Trophoblast cell (in vitro differentiated cells and primary cell): ENCODE measurements at regions not wholly inside any gene's neighbourhood (a gene's known extent, or its start where the extent isn't known, plus 50 kb on each side); places are given as distances from the start of the nearest gene placed in this dataset.

ENCODE experiments used
- DNase-seq, 2 donors: peaks; one replicate each; pipeline ENCODE4 v3.0.0-alpha.2; 2016
- H2AFZ ChIP-seq: 2 replicates; pipeline ENCODE4 v1.6.1; 2013; ENCODE audit warnings: low read length, moderate library complexity, mild to moderate bottlenecking; ENCODE audit not compliant: insufficient read depth, poor library complexity
- H2AK5ac ChIP-seq: 2 replicates; pipeline ENCODE4 v1.6.1; 2013; ENCODE audit warnings: mild to moderate bottlenecking, low read length
- H2BK120ac ChIP-seq: 2 replicates; pipeline ENCODE4 v1.6.1; 2013; ENCODE audit warnings: low read length, mild to moderate bottlenecking, moderate library complexity; ENCODE audit not compliant: insufficient read depth, poor library complexity
- H2BK12ac ChIP-seq: 2 replicates; pipeline ENCODE4 v1.6.1; 2013; ENCODE audit warnings: mild to moderate bottlenecking, low read length, moderate library complexity
- H2BK5ac ChIP-seq: 2 replicates; pipeline ENCODE4 v1.6.1; 2013; ENCODE audit warnings: low read length, low read depth, moderate library complexity, mild to moderate bottlenecking; ENCODE audit not compliant: poor library complexity
- H3K14ac ChIP-seq: 2 replicates; pipeline ENCODE4 v1.6.1; 2013; ENCODE audit warnings: mild to moderate bottlenecking, low read length
- H3K18ac ChIP-seq: 2 replicates; pipeline ENCODE4 v1.6.1; 2013; ENCODE audit warnings: mild to moderate bottlenecking, low read length
- H3K23ac ChIP-seq: 2 replicates; pipeline ENCODE4 v1.6.1; 2013; ENCODE audit warnings: low read length
- H3K27ac ChIP-seq: 2 replicates; pipeline ENCODE4 v1.5.1; 2013; ENCODE audit warnings: low read depth, mild to moderate bottlenecking, inconsistent platforms, low read length, moderate library complexity
- H3K27me3 ChIP-seq: 2 replicates; pipeline ENCODE4 v1.6.1; 2013; ENCODE audit warnings: inconsistent platforms, mild to moderate bottlenecking, low read length, moderate library complexity; ENCODE audit not compliant: insufficient read depth
- H3K36me3 ChIP-seq, 2 experiments: 1 replicate in 1 of 2; 2 replicates in 1 of 2; pipeline ENCODE4 v1.6.1; 2013; ENCODE audit warnings: low read length in 2 of 2, mild to moderate bottlenecking in 2 of 2, moderate library complexity in 1 of 2; ENCODE audit not compliant: insufficient read depth in 2 of 2, control insufficient read depth in 1 of 2
- H3K4ac ChIP-seq: 2 replicates; pipeline ENCODE4 v1.6.1; 2013; ENCODE audit warnings: low read depth, mild to moderate bottlenecking, low read length, moderate library complexity
- H3K4me1 ChIP-seq, 2 experiments: 1 replicate in 1 of 2; 2 replicates in 1 of 2; pipeline ENCODE4 v1.6.1; 2013; ENCODE audit warnings: low read length in 2 of 2, mild to moderate bottlenecking in 2 of 2, moderate library complexity in 1 of 2; ENCODE audit not compliant: insufficient read depth in 2 of 2, control insufficient read depth in 1 of 2
- H3K4me2 ChIP-seq: 2 replicates; pipeline ENCODE4 v1.6.1; 2013; ENCODE audit warnings: inconsistent platforms, mild to moderate bottlenecking, low read length, moderate library complexity
- H3K4me3 ChIP-seq: 2 replicates; pipeline ENCODE4 v1.5.1; 2013; ENCODE audit warnings: mild to moderate bottlenecking, low read depth, low read length, inconsistent platforms
- H3K79me1 ChIP-seq: one replicate; pipeline ENCODE4 v1.6.1; 2013; ENCODE audit warnings: low read length
- H3K79me2 ChIP-seq: 2 replicates; pipeline ENCODE4 v1.6.1; 2013; ENCODE audit warnings: low read length, mild to moderate bottlenecking; ENCODE audit not compliant: control insufficient read depth, insufficient read depth, poor library complexity
- H3K9ac ChIP-seq: 2 replicates; pipeline ENCODE4 v1.6.1; 2013; ENCODE audit warnings: mild to moderate bottlenecking, low read length
- H3K9me3 ChIP-seq: 2 replicates; pipeline ENCODE4 v1.6.1; 2013; ENCODE audit warnings: low read depth, mild to moderate bottlenecking, control low read depth, inconsistent platforms, low read length; ENCODE audit not compliant: insufficient read depth
- H4K12ac ChIP-seq: 2 replicates; pipeline ENCODE4 v1.6.1; 2013; ENCODE audit warnings: low read depth, mild to moderate bottlenecking, low read length, moderate library complexity
- H4K8ac ChIP-seq: 2 replicates; pipeline ENCODE4 v1.6.1; 2013; ENCODE audit warnings: low read depth, mild to moderate bottlenecking, low read length, moderate library complexity
- H4K91ac ChIP-seq: one replicate; pipeline ENCODE4 v1.6.1; 2013; ENCODE audit warnings: low read depth, mild to moderate bottlenecking, low read length, moderate library complexity
- WGBS: extraction: QIAGEN DNeasy Blood & Tissue Kit; methylation state at CpG from one replicate; pipeline ENCODE4 v1.1.7; 2013; ENCODE audit warnings: missing lambda C conversion rate; ENCODE audit not compliant: insufficient read length, insufficient coverage; ENCODE audit errors: extremely low coverage; 5-methylcytosine and 5-hydroxymethylcytosine counted together

DNA sequence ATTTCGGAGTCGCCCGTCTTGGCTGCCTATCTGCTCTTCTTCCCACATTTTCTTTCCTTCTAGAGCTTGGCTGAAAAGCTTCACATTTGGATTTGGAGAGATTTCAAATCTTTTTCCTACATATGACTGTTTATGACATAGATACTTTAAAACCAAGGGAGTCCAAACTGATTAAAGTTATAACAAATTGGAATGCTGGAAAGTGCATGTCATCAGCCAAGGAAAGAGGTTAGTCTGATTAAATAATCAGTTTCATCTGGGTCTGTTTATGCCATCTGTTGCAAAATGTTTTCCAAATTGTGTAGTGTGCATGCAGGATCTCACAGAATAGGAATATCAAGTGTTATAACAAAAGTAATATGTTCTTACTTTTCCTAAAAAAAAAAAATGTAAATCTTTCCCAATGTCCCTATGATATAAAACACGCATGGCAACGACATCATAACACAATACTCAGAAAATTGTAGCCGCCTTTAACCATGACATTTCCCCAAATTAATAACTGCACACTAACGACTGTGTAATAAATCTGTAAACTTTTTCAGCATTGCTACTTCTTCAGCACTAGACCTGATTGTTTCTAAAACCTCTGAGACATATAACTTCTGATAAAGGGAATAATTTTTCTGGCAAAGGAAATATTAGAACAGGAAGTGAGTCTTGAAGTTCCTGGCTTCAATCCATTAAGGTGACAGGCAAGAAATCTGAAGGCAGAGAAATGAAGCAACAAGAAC, 230.2 kb upstream of the FOXQ1 start:
- H4K91ac ChIP-seq: no peak overlapping the region
- H3K79me1 ChIP-seq: no peaks in the 10 kb centered on the region

DNA sequence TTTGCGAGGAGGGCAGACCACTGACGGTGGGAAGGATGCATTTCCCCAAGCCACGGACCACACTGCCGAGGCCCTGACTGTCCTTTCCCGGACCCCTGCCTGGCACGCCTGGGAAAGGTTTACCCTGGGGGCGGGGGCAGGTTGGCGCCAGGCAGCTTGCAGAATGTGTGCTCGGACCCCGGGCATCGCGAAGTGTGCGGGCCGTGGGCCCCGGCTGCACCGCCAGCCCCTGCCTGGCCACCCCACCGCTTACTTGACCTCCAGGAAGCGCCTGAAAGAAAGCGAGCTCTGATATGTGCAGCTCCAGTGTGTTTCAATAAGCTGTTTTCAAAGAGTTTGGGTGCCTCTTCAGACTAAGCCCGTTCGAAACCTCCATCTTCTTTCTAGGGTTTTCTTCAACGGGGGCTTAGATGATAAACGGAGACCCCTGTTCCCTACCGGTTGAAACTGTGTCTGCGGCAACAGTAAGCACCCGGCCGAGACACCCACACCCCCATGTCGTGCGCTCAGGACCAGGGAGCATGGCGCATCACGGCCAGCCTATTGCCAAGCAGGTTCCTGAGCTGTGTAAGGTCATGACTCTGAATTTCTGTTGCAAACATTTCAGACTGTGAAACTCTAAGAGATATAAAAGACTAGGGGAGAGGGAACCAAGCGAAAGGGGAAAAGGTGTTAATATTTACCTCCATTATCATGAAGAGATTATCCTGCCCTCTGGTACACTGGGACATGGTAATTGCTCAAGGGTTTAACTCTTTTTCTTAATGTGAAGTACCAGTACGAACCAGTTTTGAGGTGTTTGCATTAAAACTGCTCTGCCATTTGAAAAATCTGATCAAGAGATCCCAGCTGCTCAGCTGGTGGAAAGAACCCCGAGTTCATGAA, 231.2 kb upstream of the FOXQ1 start:
- Histone ChIP-seq H3K36me3 (no peaks in the 10 kb centered on the region), H3K18ac (no peak overlapping the region), H3K4ac (no peak overlapping the region), H2BK5ac (no peak overlapping the region), H3K14ac (no peak overlapping the region), H3K4me2 (no peak overlapping the region), H4K12ac (no peak overlapping the region), H3K27ac (no peak overlapping the region), H3K23ac (no peak overlapping the region), H2BK12ac (no peak overlapping the region), H2BK120ac (no peak overlapping the region), H3K27me3 (no peaks in the 10 kb centered on the region), H3K79me1 (no peaks in the 10 kb centered on the region), H3K4me3 (no peak overlapping the region), H2AK5ac (no peak overlapping the region), H3K9ac (no peak overlapping the region), H3K9me3 (no peaks in the 10 kb centered on the region), H4K8ac (no peak overlapping the region), H4K91ac (no peak overlapping the region), H2AFZ (no peak overlapping the region), H3K4me1 (no peaks in the 10 kb centered on the region), H3K79me2 (no peaks in the 10 kb centered on the region)
- no peak for DNase-seq
- no CpG with 5 or more reads among the region's 34 CpGs for WGBS

More for the DNA sequence above, 230.2 kb upstream of the FOXQ1 start:
- Histone ChIP-seq H3K27ac (no peak overlapping the region), H3K4me1 (no peaks in the 10 kb centered on the region), H3K36me3 (no peaks in the 10 kb centered on the region), H3K79me2 (no peaks in the 10 kb centered on the region), H3K27me3 (no peaks in the 10 kb centered on the region), H2BK120ac (no peak overlapping the region), H3K9ac (no peak overlapping the region), H2BK5ac (no peak overlapping the region), H3K4me3 (no peak overlapping the region), H3K23ac (no peak overlapping the region), H2BK12ac (no peak overlapping the region), H3K14ac (no peak overlapping the region), H4K8ac (no peak overlapping the region), H2AK5ac (no peak overlapping the region), H3K4me2 (no peak overlapping the region), H2AFZ (no peak overlapping the region), H3K4ac (no peak overlapping the region), H3K18ac (no peak overlapping the region), H3K9me3 (no peaks in the 10 kb centered on the region), H4K12ac (no peak overlapping the region)
- DNase-seq: no peak
- no CpG with 5 or more reads among the region's 7 CpGs for WGBS

DNA sequence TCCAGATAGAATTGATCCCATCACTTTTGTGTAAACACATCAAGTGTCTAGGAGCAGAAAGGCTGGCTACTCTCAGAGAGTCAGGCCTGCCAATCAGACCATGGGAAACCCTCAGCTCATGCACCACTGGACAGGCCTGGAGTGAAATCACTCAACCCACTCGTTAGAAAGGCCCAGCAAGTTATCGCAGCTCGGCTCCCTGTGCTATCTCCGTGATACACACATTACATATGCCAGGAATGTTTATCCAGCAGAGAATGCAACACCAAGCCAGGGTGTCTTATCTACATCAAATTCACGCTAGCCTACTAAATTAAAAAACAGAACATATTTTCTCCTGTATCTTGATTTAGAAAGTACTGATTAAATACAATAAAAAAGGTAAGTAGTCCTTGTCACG, 232.4 kb upstream of the FOXQ1 start:
- no peak overlapping the region for H3K4me3 ChIP-seq
- H4K8ac ChIP-seq: no peak overlapping the region
- H3K4me2 ChIP-seq: no peak overlapping the region
- H3K23ac ChIP-seq: no peak overlapping the region
- H3K27me3 ChIP-seq: no peaks in the 10 kb centered on the region
- H3K79me1 ChIP-seq: no peaks in the 10 kb centered on the region
- no peak overlapping the region for H2AFZ ChIP-seq
- DNase-seq: peak; percentile 41 to 75
- no peak overlapping the region for H4K91ac ChIP-seq
- no peaks in the 10 kb centered on the region for H3K79me2 ChIP-seq
- no peak overlapping the region for H3K4ac ChIP-seq
- H2AK5ac ChIP-seq: no peak overlapping the region
- H3K36me3 ChIP-seq: no peaks in the 10 kb centered on the region
- no peak overlapping the region for H2BK5ac ChIP-seq
- H3K9me3 ChIP-seq: no peaks in the 10 kb centered on the region
- no CpG with 5 or more reads among the region's 6 CpGs for WGBS
- no peak overlapping the region for H3K27ac ChIP-seq
- no peak overlapping the region for H2BK120ac ChIP-seq
- H3K18ac ChIP-seq: no peak overlapping the region
- no peak overlapping the region for H2BK12ac ChIP-seq
- no peak overlapping the region for H3K9ac ChIP-seq
- H3K4me1 ChIP-seq: no peaks in the 10 kb centered on the region
- H3K14ac ChIP-seq: no peak overlapping the region
- no peak overlapping the region for H4K12ac ChIP-seq

DNA sequence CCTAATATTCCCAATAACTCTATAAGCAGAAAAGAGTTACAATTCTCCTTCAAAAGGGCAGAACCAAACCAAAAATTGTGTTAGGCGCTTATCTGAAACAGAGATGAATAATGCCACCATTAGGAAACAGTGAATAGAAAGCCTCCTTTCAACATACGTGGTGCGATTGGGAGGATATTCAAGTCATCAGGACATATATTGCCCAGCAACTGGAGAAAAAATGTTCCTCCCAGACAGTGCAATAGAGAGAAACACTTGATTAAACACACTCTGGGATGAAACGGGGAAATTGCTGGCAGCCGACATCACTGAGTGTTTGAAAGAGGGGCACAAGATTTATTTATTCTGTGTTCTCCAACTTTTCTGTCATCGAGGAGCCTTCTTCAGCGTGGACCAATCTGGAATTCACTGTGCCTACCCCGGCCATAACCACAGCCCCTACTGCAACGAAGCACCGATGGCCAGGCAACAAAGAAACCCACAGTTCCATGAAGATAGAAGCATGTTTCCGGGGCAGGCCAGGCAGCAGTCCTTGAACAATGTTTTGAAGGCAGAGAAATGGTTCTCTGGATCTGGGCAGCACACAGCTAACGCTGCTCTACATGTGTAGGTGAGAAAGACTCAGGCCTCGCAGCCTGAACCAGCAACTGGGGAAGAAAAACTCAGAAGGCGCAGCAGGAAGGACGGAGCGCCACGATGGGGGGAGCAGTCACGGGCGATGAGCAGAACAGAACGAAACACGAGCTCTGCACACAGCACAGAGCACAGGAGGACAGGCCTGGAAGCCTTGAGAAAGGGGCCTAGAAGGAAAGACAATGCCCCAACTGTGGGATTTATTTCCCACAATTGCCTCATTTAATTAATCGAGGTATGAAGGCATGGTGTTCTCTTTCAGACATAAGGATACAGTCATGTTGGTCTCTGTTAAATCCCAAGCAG, 234.2 kb upstream of the FOXQ1 start:
- no peak overlapping the region for H3K27ac ChIP-seq
- H3K4me3 ChIP-seq: no peak overlapping the region
- no peak overlapping the region for H2BK5ac ChIP-seq
- no peaks in the 10 kb centered on the region for H3K9me3 ChIP-seq
- H3K23ac ChIP-seq: no peak overlapping the region
- no peak for DNase-seq
- no peaks in the 10 kb centered on the region for H3K36me3 ChIP-seq
- no peak overlapping the region for H3K4ac ChIP-seq
- H3K9ac ChIP-seq: no peak overlapping the region
- no peak overlapping the region for H3K18ac ChIP-seq
- no peak overlapping the region for H2BK12ac ChIP-seq
- H3K79me1 ChIP-seq: no peaks in the 10 kb centered on the region
- no peaks in the 10 kb centered on the region for H3K4me1 ChIP-seq
- no peak overlapping the region for H2AK5ac ChIP-seq
- no CpG with 5 or more reads among the region's 22 CpGs for WGBS
- no peaks in the 10 kb centered on the region for H3K79me2 ChIP-seq
- no peaks in the 10 kb centered on the region for H3K27me3 ChIP-seq
- no peak overlapping the region for H3K14ac ChIP-seq
- H4K8ac ChIP-seq: no peak overlapping the region
- no peak overlapping the region for H3K4me2 ChIP-seq
- H2BK120ac ChIP-seq: no peak overlapping the region
- no peak overlapping the region for H4K12ac ChIP-seq
- no peak overlapping the region for H2AFZ ChIP-seq
- no peak overlapping the region for H4K91ac ChIP-seq
